ENCODE measurements at regions not wholly inside any gene's neighbourhood (a gene's known extent, or its start where the extent isn't known, plus 50 kb on each side); places are given as distances from the start of the nearest gene placed in this dataset.
"Not testable (repeated sequence)": the region's sequence is repeated elsewhere in the genome, so short reads cannot be mapped to it uniquely, and the experiment has no call there.

DNA sequence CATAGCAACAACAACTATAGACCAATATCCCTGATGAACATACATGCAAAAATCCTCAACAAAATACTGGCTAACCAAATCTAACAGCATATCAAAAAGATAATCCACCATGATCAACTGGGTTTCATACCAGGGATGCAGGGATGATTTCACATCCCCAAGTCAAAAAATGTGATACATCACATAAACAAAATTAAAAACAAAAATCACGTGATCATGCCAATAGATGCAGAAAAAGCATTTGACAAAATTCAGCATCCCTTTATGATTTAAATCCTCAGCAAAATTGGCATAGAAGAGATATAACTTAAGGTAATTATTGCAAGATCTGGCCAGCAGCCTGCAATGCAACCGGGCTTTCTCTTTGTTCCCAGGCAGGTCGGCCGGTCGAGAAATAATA lies 735.1 kb upstream of the SGO1 start:
- DNase-seq (ENCODE audit: low read depth in 4 of 4, low spot score in 3 of 4) = not testable (repeated sequence)

DNA sequence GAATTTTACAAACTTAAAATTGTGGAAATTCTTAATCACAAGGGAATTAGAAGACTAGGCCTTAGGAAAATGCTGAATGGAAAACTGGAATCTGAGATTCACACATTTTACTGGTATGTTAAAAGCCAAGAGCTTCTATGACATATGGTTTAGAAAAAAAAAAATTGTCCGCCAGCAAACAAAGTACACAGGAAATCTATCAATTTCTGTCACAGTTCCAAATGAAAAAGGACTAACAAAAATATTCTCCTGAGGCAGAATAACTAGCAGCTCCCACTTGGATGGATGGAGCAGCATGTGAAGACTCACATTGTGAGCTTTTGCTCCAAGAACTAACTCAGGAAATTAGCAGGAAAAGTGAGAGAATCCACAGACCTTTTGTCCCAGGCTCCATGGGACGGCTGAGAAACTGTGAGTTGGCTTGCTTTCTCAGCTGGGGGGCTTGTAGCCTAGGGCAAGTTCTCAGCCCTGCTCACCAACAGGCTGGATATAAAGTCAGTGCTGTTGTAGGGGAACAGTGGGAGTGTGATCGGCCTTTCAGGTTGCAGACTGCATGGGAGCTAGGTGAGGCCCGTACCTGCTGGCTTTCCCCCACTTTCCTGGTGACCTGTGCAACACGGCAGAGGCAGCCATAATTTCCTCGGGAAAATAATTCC lies 731.1 kb upstream of the SGO1 start:
- no peak for DNase-seq (ENCODE audit: low read depth in 4 of 4, low spot score in 3 of 4)

DNA sequence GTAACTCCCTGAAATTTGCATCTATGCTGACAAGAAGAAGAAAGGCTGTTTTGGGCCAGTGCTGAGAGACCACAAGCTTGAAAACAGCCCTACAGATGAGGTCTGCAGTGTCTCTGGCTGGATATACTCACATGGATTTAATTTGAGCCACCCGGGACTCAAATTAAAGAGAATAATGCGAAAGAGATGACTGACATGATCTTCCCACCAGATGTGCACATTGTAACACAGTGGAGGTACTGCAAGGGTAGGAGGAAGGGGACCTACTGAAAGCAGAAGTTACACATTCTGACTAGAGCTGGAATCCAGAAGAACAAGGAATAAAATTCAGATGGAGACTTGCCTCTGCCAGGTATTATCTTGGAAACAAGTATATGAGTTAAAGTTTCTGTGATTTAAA lies 728.3 kb upstream of the SGO1 start:
- DNase-seq (ENCODE audit: low read depth in 4 of 4, low spot score in 3 of 4) = no peak

DNA sequence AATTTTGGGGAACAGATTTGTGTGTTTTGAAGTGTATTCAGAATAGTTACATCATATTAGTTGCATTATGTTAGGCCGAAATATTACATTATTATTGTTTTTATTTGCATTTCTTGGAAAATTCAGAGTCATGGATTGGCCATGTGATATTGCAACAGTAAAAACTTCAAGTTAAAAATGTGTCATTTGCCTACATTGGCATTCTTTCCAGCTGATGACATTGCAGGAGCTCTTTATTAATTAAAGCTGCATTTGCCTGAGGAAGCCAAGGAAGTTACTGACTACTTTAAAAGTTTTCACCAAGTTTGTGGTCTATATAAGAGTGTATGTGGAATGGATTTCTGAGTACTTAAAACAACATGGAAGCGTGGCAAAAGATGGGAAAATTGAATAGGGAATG lies 726.4 kb upstream of the SGO1 start:
- no peak for DNase-seq (ENCODE audit: low read depth in 4 of 4, low spot score in 3 of 4)

DNA sequence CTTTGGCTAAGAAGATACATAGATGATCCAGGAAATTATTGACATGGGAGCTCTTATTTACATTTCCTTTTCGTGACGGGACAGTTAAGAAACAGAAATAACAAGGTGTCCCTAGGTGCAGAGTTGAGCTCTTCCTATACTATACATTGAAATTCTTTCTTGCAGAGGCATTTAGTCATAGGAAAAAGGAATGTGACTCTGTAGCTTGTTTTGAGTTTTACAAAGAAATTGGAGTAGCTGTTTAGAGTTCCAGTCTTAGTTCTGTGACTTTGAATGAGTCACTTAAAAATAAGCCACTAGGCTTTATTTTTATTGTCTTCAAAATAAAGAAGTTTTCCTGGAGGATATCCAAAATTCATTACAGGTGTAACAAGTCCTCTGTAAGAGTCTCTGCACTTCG lies 723.5 kb upstream of the SGO1 start:
- no peak for DNase-seq (ENCODE audit: low read depth in 4 of 4, low spot score in 3 of 4)

DNA sequence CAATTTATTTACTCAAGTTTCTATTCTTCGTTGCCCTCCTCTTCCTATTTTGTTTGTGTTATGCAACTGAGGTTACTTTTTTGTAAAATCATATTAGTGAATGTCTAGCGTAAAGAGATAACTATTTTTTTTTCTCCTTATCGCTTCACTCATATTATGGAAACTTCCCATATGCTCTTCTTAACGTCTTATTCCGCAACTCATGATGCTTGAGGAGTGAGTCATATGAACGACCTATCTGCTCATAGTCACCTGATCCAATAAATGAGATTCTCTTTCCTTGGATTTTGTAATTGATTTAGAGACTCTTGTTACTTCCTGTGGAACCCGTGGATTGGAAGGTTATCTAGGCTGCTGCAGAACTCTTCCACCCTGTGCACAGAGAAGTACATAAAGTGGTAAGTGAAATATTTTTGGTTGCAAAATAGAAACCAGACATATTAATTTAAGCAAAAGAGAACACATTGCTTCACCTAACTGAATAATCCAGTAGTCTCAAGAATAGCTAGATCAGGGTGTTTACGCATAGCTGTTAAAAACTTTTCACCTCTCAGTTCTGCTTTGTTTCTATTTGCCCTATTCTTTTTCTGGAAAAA lies 719.3 kb upstream of the SGO1 start:
- no peak for DNase-seq (ENCODE audit: low read depth in 4 of 4, low spot score in 3 of 4)

DNA sequence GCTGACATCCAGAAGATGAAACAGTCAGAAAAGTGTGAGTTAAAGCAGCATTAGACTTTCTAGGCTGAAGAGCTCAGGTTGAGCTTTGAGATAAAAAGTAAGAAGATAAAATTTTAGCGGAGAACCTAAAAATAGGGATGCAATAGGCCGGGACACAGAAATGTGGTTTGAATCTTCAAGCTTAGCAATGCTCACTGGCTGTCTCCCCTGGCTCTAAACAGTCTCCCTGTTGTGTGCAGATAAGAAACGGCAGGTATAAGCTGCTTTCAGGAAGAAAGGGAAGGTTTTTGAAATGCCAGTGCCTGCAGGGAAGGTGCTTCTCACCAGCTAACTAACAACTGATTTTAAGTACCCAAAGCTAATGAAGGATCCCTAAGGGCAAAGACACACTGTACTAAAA lies 718.7 kb upstream of the SGO1 start:
- no peak for DNase-seq (ENCODE audit: low read depth in 4 of 4, low spot score in 3 of 4)

DNA sequence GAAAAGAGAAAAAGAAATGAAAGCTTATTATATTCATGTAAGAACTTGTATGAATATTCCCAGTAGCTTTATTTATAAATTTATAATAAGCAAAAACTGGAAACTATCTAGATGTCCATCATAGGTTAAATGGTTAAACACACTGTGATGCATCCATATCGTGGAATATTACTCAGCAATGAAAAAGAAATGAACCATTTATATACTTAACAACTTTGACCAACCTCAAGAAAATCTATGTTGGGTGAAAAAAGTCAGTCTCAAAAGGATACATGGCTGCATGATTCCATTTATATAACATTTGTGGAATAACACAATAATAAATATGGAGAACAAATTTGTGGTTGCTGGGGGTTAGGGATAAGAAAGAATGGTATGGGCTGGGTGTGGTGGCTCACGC lies 713.0 kb upstream of the SGO1 start:
- no peak for DNase-seq (ENCODE audit: low read depth in 4 of 4, low spot score in 3 of 4)

DNA sequence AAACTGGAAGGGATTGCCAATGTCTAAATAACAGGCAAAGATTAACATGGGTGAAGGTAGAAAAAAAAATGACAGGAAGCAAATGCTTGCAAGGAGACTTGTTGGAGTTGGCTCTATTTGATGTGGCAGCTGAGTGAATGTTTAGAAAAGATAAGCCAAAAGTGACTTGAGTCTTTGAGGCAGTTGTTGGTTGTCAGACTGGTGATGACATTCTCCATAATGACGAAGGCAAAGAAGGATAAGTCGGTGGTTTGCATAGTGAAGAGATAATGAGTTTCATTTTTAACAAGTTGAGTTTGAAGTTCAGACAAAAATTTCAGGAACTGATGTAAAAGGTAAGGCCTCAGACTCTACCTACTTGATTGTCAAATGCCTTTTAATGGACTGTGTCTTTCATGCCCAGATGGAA lies 704.1 kb upstream of the SGO1 start:
- no peak for DNase-seq (ENCODE audit: low read depth in 4 of 4, low spot score in 3 of 4)

DNA sequence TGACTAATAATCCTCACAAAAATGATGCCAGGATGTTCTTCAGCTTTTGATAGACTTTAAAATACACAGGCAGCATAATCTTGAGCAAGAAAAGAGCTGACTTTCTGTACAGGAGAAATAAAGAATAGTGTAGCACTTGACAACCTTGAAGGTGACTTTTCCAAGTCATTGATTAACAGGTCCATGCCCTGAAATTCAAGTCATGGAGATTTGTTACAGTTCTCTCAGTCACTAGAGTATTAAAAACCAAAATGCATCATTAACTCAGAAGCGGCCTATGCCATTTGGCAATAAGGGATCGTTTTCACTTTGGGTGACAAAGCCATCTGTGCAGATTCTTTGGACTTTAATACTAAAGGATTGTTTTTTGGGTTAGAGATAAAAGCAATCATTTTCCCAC lies 692.7 kb upstream of the SGO1 start:
- no peak for DNase-seq (ENCODE audit: low read depth in 4 of 4, low spot score in 3 of 4)

DNA sequence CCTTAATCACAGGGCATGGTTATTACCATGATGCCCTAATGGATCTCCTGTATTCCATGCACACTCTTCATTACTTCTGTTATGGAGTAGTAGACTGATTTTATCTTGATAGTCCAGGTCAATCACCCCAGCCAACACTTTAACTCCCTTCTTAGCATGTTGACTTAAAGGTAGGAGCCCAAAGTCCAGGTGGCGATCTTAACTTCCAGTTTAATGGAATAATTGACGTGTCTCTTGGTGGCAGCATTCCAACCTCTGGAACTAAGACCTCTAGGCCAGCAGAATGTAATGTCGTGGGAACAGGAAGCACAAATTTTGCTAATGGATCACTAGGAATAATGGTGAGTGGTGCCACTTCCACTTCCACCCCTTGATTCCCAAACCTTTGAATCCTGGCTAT lies 687.2 kb upstream of the SGO1 start:
- DNase-seq (ENCODE audit: low read depth in 4 of 4, low spot score in 3 of 4) = no peak

DNA sequence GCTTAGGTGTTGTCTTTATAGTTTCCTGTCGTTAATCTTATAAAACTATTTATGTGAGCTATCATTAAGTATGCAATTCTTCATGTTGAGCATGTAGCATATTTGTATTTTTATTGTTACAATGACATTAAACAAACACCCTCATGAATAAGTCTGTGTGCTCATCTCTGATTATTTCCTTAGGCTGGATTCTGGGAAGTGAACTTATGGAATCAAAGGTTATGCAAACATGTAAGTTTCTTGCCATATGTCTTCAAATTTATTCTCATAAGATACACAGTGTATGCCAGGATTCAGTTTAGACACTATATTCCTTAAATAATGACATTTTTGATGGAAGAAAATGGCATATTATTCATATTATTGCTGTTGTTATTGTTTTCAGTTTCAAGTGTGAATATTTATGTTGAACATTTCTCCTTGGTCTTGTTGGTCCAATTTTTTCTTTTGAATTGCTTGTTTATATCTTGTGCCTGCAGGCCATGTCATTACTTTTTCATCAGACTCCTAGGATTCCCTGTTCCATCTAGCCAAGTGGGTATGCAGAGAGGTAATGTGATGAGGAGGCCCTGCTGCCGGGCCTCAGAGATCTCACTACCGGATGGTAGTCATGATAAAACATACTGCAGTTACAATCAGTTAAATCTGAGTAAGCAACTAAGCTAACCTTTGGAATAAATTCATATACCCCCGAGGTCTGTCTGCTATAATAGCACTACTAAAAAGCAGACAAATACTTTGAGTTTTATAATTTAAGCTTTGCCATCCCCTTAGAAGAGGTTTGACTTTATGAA lies 684.3 kb upstream of the SGO1 start:
- no peak for DNase-seq (ENCODE audit: low read depth in 4 of 4, low spot score in 3 of 4)

DNA sequence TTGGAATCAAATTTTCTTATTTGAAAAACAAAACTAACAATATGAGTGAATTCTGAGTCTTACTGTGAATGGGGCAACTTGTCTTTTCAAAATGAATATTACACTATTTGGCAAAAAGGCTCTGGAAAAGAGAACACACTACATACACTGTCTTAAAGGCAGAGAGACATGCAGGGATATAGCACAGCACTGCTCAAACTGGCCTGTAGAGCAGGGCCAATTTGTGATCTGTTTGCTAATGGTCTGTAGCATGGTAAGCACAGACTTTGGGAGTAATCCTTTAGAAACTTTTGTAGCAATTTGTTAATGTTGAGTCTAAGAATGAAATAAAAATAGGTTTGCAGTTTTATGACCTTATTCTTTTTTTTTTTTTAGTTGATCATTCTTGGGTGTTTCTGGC lies 679.8 kb upstream of the SGO1 start:
- no peak for DNase-seq (ENCODE audit: low read depth in 4 of 4, low spot score in 3 of 4)

DNA sequence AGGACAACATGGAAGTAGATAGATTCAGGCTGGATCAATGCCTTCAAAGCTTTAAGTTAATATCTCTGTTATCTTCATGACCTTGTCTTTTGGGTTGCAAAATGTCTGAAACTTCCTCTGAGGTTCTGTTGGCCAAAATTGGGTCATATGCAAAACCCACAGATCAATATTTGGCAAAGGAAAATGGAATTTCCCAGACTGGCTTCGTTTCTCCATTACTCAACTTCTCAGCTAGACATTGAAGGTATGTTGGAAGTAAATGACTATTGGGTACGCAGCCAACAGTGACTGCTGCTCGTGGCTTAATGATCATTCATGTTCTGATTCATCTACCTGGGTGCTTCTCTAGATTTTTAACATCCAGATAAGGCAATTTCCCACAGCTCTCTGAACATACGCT lies 675.4 kb upstream of the SGO1 start:
- no peak for DNase-seq (ENCODE audit: low read depth in 4 of 4, low spot score in 3 of 4)

DNA sequence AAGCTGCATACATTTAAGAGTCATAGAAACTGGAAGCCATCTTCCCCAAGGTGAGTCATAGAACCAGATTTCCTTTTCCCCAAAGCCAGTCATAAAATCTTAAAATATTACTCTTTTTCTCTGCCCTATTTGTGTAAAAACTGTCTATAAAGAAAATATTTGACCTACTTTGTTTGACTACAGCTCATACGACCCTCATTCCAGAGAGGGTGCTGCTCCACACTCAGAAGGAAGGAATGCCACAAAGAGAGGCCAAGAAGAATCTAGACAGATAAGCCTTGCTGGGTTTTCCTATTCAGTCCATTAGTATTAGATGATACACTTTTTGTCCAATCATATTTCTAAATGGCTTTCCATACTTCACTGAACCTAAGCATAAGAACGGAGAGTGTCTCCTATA lies 671.6 kb upstream of the SGO1 start:
- DNase-seq (ENCODE audit: low read depth in 4 of 4, low spot score in 3 of 4) = no peak

DNA sequence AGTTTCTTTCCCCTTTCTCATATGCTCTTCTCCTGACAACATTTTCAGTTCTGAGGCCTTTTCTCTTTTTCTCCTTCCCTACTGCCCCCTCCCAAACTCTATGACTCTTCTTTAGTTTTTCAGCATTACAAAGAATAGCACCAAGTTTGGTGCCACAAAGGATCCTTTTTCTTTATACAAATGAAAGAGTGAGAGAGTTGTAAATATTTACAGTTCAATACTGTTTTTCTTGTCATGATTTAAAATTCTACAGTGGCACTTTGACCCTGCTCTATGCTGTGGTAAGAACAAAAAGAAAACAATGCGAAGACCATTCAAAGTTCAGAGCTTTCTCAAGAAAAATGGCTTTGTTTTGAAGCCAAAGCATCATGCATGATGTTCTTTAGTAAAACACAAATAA lies 667.9 kb upstream of the SGO1 start:
- DNase-seq (ENCODE audit: low read depth in 4 of 4, low spot score in 3 of 4) = no peak

DNA sequence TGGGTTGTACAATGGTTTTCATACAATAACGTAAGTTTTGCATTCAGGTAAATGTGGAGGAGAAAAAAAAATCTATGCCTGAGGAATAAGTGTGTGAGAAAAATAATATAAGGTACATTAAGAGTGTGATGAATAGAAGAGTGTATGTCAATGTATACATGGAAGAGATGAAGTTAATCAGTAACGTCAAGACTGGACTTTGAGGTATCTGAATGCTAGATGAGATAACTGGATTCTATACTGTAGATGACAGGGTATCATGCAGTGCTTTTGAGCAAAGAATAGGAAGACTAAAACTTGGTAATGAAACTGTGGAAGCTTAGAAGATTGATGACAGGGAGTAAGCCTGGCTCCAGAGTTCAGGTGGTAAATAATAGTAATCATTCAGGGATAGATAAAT lies 666.7 kb upstream of the SGO1 start:
- DNase-seq (ENCODE audit: low read depth in 4 of 4, low spot score in 3 of 4) = no peak

DNA sequence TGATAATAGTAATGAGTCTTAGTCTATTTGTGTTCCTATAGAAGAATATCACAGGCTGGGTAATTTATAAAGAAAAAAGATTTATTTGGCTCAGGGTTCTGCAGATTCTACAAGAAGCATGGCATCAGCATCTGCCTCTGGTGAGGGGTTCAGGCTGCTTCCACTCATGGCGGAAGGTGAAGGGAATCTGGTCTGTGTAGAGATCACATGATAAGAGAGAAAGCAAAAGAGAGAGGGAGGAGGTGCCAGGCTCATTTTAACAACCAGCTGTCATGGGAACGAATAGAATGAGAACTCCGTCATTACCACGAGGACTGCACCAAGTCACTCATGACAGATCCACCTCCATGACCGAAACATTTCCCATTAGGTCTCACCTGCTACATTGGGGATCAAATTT lies 664.0 kb upstream of the SGO1 start:
- DNase-seq (ENCODE audit: low read depth in 4 of 4, low spot score in 3 of 4) = no peak

DNA sequence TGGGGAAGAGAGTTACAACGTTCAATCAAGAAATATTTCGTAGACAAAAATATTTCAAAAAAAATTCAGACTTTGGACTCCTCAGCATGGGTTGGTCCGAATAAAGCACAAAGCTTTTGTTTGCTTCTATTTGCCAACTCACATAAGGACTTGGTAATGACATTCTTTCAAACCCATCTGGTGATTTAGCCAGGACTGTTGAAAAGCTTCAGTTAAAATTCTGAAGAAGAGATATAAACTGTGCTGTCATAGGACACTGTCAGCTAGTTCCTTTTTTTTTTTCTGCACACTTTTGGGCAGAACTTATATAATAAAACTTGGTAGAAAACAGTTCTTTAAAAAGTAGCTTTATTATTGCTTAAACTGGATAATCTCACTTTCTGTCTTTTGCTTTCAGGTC lies 660.8 kb upstream of the SGO1 start:
- no peak for DNase-seq (ENCODE audit: low read depth in 4 of 4, low spot score in 3 of 4)

DNA sequence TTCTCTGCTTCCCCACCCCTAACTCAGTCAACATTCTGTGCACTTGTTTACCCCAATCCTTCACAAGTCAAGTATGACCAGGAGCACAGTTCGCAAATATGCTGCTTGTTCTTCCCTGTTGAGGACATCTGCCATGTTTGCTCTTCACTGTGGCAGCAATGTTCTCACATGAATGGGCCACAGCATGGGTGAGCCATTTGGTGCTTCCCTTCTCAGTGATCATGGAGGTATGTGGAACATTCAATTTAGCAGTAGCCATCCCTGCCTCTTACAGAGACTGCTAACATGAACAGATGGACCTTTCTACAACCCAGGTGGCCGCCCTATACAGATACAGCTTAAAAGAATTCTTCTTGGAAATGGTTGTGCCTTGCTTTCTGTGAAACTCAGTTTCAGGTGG lies 660.1 kb upstream of the SGO1 start:
- DNase-seq (ENCODE audit: low read depth in 4 of 4, low spot score in 3 of 4) = no peak

DNA sequence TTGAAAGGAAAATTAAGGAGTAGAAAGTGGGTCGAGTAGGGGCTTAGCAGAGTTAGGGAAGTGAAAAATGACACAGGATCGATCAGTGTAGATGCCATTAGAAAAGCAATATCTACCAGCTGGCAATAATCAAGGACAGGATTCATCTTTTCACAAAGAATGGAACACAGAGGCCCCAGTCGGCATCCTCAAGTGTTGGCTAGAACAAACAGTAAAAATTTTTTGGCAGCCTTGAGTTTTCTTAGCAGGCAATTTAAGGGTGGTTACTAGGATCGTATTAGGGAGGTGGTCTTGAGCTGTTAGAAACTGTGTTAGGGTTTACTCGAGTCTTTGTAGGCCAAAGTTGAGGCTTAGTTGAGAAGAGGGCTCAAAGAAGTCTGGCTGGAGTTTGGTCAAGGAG lies 658.8 kb upstream of the SGO1 start:
- DNase-seq (ENCODE audit: low read depth in 4 of 4, low spot score in 3 of 4) = no peak
